ENCODE measurements at regions not wholly inside any gene's neighbourhood (a gene's known extent, or its start where the extent isn't known, plus 50 kb on each side); places are given as distances from the start of the nearest gene placed in this dataset.

GRCh38 chr10:31707093-31708039 is 221.3 kb downstream of the ARHGAP12 start:
- H3K4me3 ChIP-seq (replicated peaks; ENCODE audit: insufficient read depth, low read length): peak overlapping the region; percentile 26
- no peaks in the 10 kb centered on the region for H3K27me3 ChIP-seq (ENCODE audit: insufficient read depth, poor library complexity, severe bottlenecking)
- TF ChIP-seq REST (IDR thresholded peaks at IDR 0.05; ENCODE audit: insufficient replicate concordance, low read depth) (no peak), SPI1 (IDR thresholded peaks at IDR 0.05; ENCODE audit: borderline replicate concordance, low read depth) (peak; percentile 67; the same call in 1 of the 2 replicates), POLR2AphosphoS5 (IDR thresholded peaks at IDR 0.05; ENCODE audit: low read depth) (no peak; the same call in 1 of the 2 replicates)
- peak overlapping the region; percentile 84 for H3K27ac ChIP-seq (replicated peaks)
- DNase-seq (ENCODE audit: low read depth in 1 of 2, low spot score in 1 of 2): peak; percentile 90 to 91

- DNase-seq (ENCODE audit: low read depth in 1 of 2, low spot score in 1 of 2): peak in 1 of 2 experiments; percentile 55
- no peaks in the 10 kb centered on the region for H3K27me3 ChIP-seq (ENCODE audit: insufficient read depth, poor library complexity, severe bottlenecking)
- H3K4me3 ChIP-seq (replicated peaks; ENCODE audit: insufficient read depth, low read length): peak overlapping the region; percentile 26
- TF ChIP-seq SPI1 (IDR thresholded peaks at IDR 0.05; ENCODE audit: borderline replicate concordance, low read depth) (no peak), REST (IDR thresholded peaks at IDR 0.05; ENCODE audit: insufficient replicate concordance, low read depth) (no peak), GABPA (IDR thresholded peaks at IDR 0.05; ENCODE audit: low read depth) (no peak), POLR2AphosphoS5 (IDR thresholded peaks at IDR 0.05; ENCODE audit: low read depth) (no peak), CTCF (IDR thresholded peaks at IDR 0.05; ENCODE audit: insufficient read depth, low read length) (no peak)
- H3K27ac ChIP-seq (replicated peaks): peak overlapping the region; percentile 84
These were observed 222.1 kb downstream of the ARHGAP12 start for GRCh38 chr10:31706464-31707092.

GRCh38 chr10:31705136-31705535 is 223.5 kb downstream of the ARHGAP12 start:
- DNase-seq (ENCODE audit: low read depth in 1 of 2, low spot score in 1 of 2): no peak
- no peak overlapping the region for H3K4me3 ChIP-seq (replicated peaks; ENCODE audit: insufficient read depth, low read length)
- no peaks in the 10 kb centered on the region for H3K27me3 ChIP-seq (ENCODE audit: insufficient read depth, poor library complexity, severe bottlenecking)
- no peak for TF ChIP-seq POLR2AphosphoS5 (IDR thresholded peaks at IDR 0.05; ENCODE audit: low read depth)
- no peak overlapping the region; the same call in 1 of the 2 replicates for H3K27ac ChIP-seq (replicated peaks)

- no peak for DNase-seq (ENCODE audit: low read depth in 1 of 2, low spot score in 1 of 2)
- Histone ChIP-seq H3K4me3 (replicated peaks; ENCODE audit: insufficient read depth, low read length) (no peak overlapping the region), H3K27ac (replicated peaks) (no peak overlapping the region), H3K27me3 (ENCODE audit: insufficient read depth, poor library complexity, severe bottlenecking) (no peaks in the 10 kb centered on the region)
- TF ChIP-seq SPI1 (IDR thresholded peaks at IDR 0.05; ENCODE audit: borderline replicate concordance, low read depth): no peak
- TF ChIP-seq CTCF (IDR thresholded peaks at IDR 0.05; ENCODE audit: insufficient read depth, low read length): no peak
- no peak for TF ChIP-seq REST (IDR thresholded peaks at IDR 0.05; ENCODE audit: insufficient replicate concordance, low read depth)
- TF ChIP-seq POLR2AphosphoS5 (IDR thresholded peaks at IDR 0.05; ENCODE audit: low read depth): no peak
- TF ChIP-seq GABPA (IDR thresholded peaks at IDR 0.05; ENCODE audit: low read depth): no peak
These were observed 224.4 kb downstream of the ARHGAP12 start for GRCh38 chr10:31704195-31704594.

All from HL-60 (cell line).